CD4-positive, alpha-beta T cell treated with Interleukin-2 at 100 ng/mL for 4 hours (primary cell): ENCODE measurements at regions not wholly inside any gene's neighbourhood (a gene's known extent, or its start where the extent isn't known, plus 50 kb on each side); places are given as distances from the start of the nearest gene placed in this dataset.

Source experiments
- DNase-seq: peaks from one replicate; pipeline ENCODE4 v3.0.0-alpha.2; 2020; ENCODE audit warnings: low spot score

DNA sequence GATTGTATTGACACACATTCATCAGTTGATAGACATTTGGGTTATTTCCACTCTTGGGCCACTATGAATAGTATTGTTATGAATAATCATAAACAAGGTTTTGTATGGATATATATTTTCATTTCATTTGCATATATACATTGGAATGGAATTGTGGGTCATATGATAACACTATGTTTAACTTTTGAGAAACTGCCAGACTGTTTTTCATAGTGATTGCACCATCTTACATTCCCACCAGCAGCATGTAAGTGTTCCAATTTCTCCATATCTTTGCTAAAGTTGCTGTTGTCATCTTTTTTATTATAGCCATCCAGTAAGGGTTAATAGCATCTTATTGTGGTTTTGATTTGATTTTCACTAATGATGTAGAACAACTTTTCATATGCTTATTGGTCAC is 198.5 kb upstream of the PPFIA2 start:
- DNase-seq = no peak

- DNase-seq = no peak
Observed at GRCh38 chr12:81956468-81956860, 197.3 kb upstream of the PPFIA2 start.

- no peak for DNase-seq
Observed at GRCh38 chr12:81953541-81953940, 194.4 kb upstream of the PPFIA2 start.

- DNase-seq = no peak
Observed at GRCh38 chr12:81950871-81951270, 191.7 kb upstream of the PPFIA2 start.

- no peak for DNase-seq
Observed at GRCh38 chr12:81949841-81950308, 190.7 kb upstream of the PPFIA2 start.

- DNase-seq = no peak
Observed at GRCh38 chr12:81949416-81949815, 190.3 kb upstream of the PPFIA2 start.

GRCh38 chr12:81944886-81945285 is 185.7 kb upstream of the PPFIA2 start:
- no peak for DNase-seq

GRCh38 chr12:81942594-81942993 is 183.4 kb upstream of the PPFIA2 start:
- DNase-seq = peak; percentile 32

- no peak for DNase-seq
Observed at GRCh38 chr12:81930037-81930436, 170.9 kb upstream of the PPFIA2 start.

- DNase-seq = no peak
Observed at GRCh38 chr12:81896771-81897170, 137.6 kb upstream of the PPFIA2 start.

DNA sequence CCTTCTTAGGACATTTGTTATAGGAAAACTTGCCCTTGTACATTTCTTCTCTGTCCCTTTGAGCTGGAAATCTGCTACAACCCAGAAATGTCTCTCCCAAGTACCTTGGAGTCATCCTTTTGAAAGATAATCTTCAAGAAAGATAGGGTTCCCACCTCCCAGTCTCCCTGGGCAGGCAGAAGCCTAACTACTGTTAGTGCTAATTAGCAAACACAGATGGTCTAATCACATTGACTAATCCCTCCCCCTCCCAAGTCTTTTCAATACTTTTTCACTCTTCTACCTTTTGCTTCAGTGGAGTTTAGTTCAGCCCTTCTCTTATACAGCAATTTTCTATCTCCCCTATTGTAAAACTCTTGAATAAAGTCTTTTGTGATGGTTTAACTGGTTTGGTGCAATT is 129.8 kb upstream of the PPFIA2 start:
- no peak for DNase-seq

- DNase-seq = no peak
Observed at GRCh38 chr12:81888106-81888740, 129.1 kb upstream of the PPFIA2 start.

DNA sequence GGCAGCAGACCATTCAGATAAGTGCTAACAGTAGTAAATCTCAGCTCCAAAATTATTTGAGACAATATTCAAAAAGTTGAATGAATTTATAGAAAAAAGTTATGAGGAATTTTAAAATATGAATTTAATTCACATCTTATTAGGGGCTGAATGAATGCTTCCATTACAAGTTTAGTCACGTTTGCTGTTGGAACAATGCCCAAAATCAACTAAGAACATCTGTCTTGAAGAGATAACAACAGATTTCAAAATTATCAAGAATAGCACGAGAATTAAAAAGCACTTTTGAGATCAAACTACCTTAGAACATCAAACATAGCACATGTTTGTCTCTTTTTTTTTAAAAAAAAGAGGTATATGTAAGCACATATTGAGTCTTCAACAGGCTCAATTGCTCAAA is 115.4 kb upstream of the PPFIA2 start:
- no peak for DNase-seq

DNA sequence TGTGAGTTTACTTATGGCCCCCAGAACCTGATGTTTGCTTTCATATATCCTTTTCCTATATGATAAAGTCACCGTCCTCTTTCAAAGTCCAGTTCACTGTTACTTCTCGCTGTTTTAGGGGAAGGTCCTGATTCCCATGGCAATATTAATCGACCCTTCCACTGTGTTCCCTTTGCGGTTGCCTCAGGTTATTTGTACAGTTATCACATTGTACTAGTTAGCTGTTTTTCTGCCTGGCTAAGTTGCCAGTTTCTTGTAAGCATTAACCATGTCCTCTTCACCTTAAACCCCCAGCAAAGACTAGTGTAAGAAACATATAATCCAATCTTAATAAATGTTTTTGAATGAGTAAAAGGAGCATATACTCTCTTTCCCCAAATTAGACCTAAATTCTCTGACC is 115.0 kb upstream of the PPFIA2 start:
- no peak for DNase-seq

DNA sequence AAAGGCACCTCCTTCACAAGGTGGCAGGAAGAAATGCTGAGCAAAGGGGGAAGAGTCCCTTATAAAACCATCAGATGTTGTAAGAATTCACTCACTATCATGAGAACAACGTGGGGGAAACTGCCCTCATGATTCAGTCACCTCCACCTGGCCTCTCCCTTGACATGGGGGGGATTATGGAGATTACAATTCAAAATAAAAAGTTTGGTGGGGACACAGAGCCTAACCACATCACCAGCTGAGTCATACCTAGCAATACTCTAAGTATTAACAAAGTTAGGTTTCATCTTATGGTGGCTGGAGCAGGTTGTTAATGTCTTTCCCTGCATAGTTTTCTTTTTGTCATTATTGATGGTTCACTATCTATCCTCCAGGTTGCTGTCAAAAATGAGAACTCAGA is 113.2 kb upstream of the PPFIA2 start:
- DNase-seq = no peak

DNA sequence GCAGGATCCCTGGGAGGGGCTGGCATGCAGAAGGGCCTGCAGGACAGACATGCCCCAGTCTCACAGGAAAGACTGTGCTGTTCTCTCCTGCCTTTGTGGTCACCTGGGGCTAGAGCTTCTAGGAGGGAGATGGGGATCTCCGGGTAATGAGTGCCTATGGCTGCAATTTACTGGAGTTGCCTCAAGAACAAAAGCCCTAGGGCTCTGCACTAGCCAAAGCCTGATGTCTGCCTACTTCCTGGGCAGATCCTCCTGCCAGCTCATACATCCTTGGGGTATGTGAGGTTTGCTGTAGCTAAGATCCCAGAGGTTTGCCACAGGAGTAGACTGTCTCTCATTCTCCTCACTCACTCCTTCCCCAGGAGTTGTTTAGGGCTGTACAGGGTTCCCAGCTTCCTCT is 106.9 kb upstream of the PPFIA2 start:
- no peak for DNase-seq

DNA sequence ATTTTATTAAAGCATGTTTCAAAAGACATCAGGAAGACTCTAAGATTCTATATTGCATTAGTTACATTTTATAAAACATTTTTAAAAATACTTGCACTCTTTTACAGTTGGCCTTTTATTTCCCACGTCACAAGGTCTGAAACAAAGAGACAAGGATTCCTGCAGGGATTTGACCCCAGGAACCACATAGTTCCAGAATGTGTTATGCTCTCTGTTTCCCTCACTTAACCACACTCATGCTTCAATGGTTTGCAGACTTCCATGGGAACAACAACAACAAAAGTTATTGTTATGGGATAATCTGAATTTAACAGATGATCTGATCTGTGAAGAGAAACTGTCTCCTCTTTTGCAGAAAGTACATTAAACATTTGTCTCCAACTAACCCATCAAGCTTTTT is 104.3 kb upstream of the PPFIA2 start:
- DNase-seq = no peak

DNA sequence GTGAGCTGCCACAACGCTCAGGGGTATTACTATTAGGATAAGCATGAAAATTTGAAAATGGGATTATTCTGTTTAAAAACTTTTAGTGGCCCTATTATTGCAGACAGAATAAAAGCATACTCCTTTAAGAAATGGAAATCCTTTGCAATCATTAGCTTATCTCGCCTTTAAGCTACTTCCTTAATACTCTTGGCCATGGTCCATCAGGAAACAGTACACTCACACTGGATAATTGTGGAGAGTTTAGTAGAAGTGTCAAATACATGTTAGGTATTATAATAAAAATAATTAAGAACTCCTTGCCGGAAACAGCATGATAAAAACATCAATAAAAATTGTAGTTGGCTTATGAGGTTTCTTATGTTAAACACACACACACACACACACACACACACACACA is 100.4 kb upstream of the PPFIA2 start:
- no peak for DNase-seq

- no peak for DNase-seq
Observed at GRCh38 chr12:81843599-81843998, 84.4 kb upstream of the PPFIA2 start.

GRCh38 chr12:81835783-81836182 is 76.6 kb upstream of the PPFIA2 start:
- DNase-seq = no peak

DNA sequence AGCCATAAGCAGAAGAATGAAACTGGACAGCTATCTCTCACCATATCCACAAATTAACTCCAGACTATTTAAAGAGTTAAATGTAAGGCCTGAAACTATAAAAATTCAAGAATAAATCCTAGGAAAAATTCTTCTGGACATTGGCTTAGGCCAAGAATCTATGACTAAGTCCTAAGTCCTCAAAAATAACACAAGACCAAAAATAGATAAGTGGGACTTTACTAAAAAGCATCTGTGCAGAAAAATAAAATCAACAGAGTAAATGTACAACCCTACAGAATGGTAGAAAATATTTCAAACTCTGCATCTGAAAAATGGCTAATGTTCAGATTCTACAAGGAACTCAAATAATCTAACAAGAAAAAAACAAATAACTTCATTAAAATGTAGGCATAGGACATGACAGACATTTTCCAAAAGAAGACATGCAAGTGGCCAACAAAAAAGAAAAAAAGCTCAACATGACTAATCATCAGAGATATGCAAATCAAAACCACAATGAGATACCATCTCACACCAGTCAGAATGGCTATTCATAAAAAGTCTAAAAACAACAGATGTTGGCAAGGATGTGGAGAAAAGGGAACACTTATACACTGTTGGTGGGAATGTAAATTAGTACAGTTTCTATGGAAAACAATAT is 61.0 kb upstream of the PPFIA2 start:
- DNase-seq = no peak

DNA sequence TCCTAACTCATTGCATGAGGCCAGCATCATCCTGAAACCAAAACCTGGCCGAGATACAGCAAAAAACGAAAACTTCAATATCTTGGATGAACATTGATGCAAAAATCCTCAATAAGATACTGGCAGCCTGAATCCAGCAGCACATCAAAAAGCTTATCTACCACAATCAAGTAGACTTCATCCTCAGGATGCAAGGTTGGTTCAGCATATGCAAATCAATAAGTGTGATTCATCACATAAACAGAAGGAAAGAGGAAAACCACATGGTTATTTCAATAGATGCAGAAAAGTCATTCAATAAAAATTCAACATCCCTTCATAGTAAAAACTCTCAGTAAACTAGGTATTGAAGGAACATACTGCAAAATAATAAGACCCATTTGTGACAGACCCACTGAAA is 56.5 kb upstream of the PPFIA2 start:
- no peak for DNase-seq

GRCh38 chr12:81811778-81812125 is 52.6 kb upstream of the PPFIA2 start:
- no peak for DNase-seq

DNA sequence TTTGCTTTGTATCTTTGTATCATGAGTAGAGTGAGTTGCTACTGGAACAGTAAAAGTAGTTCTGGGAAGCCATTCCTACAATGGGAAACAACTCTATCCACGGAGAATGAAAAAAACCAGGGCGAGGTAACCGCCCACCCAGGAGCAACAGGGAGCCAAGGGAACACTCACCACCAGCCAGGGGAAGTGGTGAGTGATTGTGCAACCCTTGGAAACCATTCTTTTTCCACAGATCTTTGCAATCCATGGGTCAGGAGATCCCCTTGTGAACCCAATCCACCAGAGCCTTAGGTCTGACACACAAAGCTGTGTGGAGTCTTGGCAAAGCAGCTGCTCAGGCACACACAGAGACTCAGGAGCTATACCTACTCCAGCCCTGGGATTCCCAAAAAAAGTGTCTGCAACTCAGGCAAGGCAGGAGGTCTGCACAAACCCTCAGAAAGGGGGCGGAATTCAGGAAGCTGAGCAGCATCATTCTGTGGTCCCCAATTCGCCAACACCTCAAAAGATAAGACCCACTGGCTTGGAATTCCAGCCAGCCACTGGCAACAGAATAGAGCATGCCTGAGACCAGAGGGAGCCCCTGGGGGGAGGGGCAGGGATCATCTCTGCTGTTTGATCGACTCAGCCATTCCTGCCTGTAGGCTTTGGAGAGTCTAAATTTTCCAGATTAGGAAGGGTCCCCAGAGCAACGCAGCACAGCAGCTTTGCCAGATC is 52.1 kb upstream of the PPFIA2 start:
- no peak for DNase-seq
